SH-SY5Y (cell line): ENCODE measurements at regions not wholly inside any gene's neighbourhood (a gene's known extent, or its start where the extent isn't known, plus 50 kb on each side); places are given as distances from the start of the nearest gene placed in this dataset.

Experiments used
- GATA2 ChIP-seq: IDR thresholded peaks from 2 replicates; pipeline ENCODE4 v1.6.1; 2011; ENCODE audit warnings: mild to moderate bottlenecking, low read depth, low read length
- GATA3 ChIP-seq: IDR thresholded peaks from 2 replicates; pipeline ENCODE4 v1.6.1; 2011; ENCODE audit warnings: low read depth, mild to moderate bottlenecking, low read length, moderate library complexity

DNA sequence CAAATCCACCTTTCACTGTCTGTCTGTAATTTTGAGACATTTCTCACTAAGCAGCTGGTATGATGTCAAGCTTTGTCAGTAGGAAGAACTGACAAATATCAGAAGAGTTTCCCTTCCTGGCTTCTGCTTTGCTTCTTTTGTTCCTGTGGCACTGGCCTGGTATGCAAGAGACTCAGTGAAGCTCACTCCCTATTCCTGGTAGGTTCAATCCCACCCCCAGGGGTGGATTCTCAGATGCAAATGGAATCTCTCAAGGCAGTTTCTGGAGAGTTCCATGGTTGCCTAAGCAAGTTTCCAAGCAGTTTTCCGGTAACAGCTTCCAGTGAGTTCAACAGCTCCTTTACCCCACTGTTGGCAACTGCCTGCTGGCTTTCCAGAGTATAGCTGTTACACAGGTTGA is 683.4 kb downstream of the PTPRC start:
- TF ChIP-seq GATA2 (no peak), GATA3 (no peak)
